ENCODE measurements at regions not wholly inside any gene's neighbourhood (a gene's known extent, or its start where the extent isn't known, plus 50 kb on each side); places are given as distances from the start of the nearest gene placed in this dataset.

DNA sequence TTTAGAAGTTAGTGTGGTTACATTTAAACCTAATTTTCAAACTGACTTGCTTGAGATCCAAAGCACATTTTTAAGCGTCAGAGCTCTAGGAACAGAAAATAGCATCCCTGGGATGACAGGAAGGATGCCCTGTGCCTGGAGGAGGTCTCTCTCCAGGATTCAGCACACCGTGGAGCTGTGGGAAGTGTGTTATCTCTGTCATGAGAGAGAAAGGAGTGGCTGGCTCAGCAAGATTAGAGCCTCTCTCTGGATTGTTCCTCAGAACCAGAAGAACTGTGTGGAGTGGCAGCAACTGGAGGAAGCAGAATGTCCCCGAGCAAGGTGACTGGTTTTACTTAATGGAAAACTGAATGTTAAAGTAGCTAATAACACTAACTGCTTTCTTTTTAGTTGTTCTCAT, 233.6 kb upstream of the TGFBR2 start:
- no peak for DNase-seq

- no peak for DNase-seq
Observed at GRCh38 chr3:30384546-30385072, 221.8 kb upstream of the TGFBR2 start.

GRCh38 chr3:30393079-30393478, 213.3 kb upstream of the TGFBR2 start:
- DNase-seq, result no peak

DNA sequence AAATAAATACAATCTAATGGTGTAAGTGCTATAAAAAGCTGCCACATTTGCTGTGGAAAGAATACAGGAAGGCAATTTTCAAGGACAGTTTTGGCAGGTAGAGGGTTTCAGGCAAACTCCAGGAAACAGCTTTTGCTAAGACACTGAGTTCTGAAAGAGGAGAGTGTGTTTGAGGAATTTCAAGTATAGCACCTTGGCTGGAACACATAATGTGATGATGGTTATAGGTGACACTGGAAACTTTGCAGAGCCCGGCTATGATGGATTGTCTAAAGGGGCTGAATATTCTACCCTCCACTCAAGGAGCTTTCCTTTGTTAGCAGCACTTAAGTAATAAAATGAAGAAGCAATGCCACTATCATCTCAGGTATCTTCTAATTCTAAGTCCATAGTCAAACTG, 209.4 kb upstream of the TGFBR2 start:
- no peak for DNase-seq

GRCh38 chr3:30399394-30400181, 206.8 kb upstream of the TGFBR2 start:
- DNase-seq, result no peak

DNA sequence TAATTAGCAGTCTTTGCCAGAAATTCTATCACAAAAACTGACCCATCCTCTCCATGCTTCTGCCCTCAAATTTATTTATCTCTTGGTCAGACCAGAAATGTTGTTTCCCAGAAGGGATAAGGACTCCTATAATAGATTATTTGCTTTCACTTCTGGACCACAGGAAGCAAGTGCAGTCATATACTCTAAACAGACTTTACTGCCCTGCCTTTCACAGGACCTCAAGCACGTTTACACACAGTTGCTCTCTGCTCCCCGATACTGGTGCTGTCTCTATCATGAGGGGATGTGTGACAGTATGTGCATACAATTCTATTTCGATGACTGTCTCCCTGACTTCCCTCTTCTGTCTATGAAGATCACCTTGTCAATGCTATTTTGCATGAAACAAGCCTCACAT, 205.5 kb upstream of the TGFBR2 start:
- no peak for DNase-seq

GRCh38 chr3:30401971-30402370, 204.4 kb upstream of the TGFBR2 start:
- no peak for DNase-seq

DNA sequence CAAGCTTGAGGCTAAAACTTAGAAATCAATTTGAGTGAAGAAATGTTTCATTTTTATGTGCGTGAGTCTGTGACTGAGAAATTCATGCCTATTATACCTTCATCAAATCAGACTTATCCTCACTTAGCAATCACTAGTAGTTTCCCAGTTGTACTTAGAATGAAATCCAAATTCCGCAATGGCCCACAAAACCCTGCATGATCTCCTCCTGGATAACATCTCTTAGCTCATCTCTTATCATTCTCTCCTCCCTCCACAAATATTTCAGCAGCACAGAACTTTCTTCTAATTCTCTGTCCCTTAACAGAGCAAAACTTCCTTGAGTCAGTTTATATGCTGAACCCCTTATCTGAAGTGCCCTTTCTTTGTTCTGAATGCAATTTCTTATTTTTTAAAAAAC, 198.8 kb upstream of the TGFBR2 start:
- DNase-seq, result no peak

DNA sequence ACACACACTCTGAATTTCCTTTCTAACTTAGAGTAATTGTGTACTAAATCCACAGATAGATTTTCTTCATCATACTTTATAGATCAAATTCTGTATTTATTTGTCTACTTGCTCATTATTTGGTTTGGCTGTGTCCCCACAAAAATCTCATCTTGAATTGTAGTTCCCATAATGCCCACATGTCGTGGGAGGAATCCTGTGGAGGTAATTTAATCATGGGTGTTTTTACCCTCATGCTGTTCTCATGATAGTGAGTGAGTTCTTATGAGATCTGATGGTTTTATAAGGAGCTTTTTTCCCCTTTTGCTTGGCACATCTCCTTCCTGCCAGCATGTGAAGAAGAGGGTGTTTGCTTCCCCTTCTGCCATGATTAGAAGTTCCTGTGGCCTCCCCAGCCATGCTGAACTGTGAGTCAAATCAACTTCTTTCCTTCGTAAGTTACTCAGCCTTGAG, 198.3 kb upstream of the TGFBR2 start:
- no peak for DNase-seq

DNA sequence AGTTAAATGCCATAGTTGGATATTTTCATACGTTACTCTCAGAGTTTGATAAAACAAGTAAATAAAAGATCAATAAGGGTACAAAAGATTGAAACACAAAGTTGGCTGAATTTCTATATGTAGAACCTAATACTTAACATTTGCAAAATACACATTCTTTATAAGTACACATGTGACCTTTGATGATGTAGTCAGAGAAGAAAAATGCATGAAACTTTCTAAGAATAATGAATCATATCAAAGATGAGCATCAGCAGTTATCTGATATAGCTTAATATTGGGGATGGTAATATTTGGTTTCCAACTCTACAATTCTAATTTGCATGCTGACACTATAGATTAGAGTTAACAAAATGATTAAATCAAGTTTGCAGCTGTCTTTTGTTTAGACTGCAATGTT, 188.0 kb upstream of the TGFBR2 start:
- no peak for DNase-seq

GRCh38 chr3:30421266-30421665, 185.1 kb upstream of the TGFBR2 start:
- no peak for DNase-seq

DNA sequence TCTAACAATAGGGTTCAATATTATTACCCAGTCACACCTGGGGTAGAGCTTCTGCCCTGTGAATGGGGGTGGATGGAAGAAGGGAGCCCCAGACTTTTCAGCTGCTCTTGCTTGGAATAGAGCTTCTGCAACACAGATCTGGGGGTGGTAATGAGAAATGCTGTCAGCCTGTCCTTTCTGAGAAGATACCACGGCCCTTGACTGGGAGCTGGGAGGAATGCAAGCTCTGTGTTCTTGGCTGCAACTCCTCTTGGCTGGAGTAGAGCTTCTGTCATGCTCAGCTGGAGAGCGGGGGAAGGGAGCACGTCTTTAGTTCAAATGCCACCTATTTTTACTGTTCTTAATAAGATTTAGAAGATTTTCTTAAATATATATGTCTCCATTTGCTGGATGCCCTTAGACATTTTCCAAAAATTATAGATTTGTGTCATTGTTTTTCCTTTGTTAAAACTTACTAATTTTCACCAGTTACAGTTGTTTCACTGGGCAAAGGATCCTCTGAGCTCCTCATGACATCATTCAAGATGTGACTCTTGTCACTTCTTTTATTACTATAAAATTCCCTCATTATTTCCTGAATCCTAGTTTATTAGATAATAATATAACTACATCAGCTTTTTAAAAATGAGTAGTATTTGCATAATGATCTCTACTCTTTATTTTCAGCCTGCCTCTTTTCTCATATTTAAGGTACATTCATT, 180.0 kb upstream of the TGFBR2 start:
- DNase-seq, result no peak

DNA sequence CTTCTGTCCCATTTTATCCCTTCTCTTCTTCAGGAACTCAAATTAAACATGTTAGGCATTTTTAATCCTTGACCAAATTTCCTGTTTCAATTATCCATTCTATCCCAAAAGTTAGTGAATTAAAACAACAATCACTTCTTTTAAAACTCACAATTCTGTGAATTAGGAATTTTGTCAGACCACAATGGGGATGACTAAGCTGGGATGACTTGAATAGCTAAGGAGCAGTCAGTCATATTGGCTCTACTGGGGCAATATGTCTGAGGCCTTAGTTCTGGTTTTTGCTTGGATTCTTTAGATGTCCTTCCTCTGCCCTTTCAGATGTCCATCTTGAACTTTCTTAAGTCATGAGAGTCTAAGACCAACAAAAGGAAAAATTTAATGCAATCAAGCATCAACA, 178.2 kb upstream of the TGFBR2 start:
- no peak for DNase-seq

- no peak for DNase-seq
Observed at GRCh38 chr3:30435861-30436331, 170.5 kb upstream of the TGFBR2 start.

- no peak for DNase-seq
Observed at GRCh38 chr3:30437171-30437601, 169.2 kb upstream of the TGFBR2 start.

- no peak for DNase-seq
Observed at GRCh38 chr3:30438126-30438525, 168.3 kb upstream of the TGFBR2 start.

DNA sequence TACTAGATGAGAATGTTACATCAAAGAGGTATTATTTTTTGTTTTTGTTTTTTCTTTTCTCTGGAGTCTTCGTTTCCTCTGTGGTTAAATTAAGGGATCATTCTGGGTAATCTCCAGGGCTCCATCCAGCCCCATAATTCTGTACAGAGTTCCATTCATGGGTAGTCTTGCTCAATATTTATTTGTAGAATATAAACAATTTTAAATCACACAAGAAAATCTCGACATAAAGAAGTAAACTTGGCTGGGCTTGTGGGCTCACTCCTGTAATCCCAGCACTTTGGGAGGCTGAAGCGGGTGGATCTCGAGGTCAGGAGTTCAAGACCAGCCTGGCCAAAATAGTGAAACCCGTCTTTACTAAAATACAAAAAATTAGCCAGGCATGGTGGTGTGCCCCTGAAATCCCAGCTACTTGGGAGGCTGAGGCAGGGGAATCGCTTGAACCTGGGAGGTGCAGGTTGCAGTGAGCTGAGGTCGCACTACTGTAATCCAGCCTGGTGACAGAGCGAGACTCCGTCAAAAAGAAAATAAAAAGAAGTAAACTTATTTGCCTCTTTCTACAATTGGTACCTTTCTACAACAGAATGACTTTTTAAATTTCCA, 166.8 kb upstream of the TGFBR2 start:
- DNase-seq, result no peak

DNA sequence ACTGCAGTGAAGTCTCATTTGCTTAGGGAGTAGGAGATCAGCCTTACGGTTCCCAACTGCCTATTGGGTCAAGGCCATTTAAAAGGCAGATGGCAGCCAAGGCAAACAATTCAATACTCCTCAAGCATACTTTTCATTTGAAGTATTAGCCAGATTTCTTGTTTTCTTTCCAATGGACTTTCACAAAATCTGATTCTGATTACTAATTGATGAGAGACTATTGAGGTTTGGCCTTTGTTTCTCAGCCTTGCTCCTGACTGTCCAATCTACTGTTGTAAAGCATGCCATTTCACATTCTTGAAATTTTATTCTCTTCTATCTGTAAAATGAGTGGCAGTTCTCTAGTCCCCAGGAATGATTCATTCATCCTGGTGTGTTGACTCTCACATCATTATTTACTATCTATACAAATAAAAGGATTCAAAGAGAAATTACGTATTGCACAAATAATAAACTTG, 166.2 kb upstream of the TGFBR2 start:
- DNase-seq, result no peak

DNA sequence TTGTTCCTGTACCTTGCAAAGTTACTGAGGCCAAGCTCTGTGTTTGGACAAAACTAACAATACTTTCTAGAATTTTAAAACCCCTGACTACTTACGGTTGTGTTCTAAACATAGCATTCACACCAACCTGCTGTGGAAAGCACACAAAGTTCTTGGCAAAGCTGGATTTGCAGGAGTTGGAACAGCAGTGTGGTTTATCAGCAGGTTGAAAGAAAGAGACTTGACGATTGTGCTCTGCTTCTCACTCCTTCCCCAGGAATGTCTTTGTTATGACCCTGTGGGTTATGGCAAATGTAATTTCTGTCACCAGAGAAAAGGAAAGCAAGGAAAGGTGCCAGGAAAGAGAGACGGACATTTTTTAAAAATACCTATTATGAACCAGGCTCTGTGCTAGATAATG, 165.5 kb upstream of the TGFBR2 start:
- DNase-seq, result no peak

- no peak for DNase-seq
Observed at GRCh38 chr3:30443756-30444673, 162.4 kb upstream of the TGFBR2 start.

- no peak for DNase-seq
Observed at GRCh38 chr3:30448450-30449289, 157.7 kb upstream of the TGFBR2 start.

DNA sequence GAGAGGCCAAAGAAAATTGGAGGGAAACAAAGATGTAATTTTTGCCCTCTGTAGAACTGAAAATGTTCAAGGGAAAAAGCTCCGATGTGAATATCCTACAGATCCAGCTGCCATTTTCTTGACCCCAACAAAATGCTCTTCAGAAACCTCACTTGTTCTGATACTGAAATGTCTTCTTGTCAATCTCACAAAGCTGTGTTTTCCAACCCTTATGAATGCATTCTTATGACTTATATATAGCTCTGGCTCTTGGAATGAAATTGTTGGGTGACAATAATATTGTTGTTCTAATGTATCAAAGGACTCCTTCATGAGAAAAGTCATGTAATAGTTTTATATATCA, 157.1 kb upstream of the TGFBR2 start:
- no peak for DNase-seq
